ENCODE measurements at regions not wholly inside any gene's neighbourhood (a gene's known extent, or its start where the extent isn't known, plus 50 kb on each side); places are given as distances from the start of the nearest gene placed in this dataset.

DNA sequence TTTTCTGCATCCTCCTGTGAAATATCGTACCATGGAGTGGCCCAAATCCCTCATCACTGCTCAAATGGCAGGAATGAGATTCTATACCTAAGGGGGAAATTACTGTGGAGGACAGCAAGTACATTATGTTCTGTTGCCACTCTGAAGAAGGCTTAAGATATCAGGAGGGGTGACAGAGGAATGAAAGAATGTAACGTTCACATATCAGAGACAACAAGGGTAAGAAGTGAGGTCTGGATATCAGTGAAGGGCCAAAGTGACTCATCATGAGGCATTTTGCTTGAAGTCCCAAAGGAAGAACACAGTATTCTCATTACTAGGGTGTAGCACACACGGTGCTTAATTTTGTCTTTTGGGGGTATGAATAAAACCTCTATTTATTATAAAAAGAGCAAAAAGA is 71.5 kb upstream of the SLC13A1 start:
- H3K79me2 ChIP-seq (ENCODE audit: insufficient read depth, low read length): no peaks in the 10 kb centered on the region
- no peaks in the 10 kb centered on the region for H3K36me3 Mint-ChIP-seq
- H3K27ac Mint-ChIP-seq: no peak overlapping the region
- intact Hi-C loops (cut with micrococcal nuclease): no loop called here
- H3K9ac ChIP-seq (ENCODE audit: insufficient read depth, low read length, poor library complexity, severe bottlenecking): no peak overlapping the region
- no peak overlapping the region for H2AFZ ChIP-seq (ENCODE audit: insufficient read depth, low read depth, low read length, poor library complexity, severe bottlenecking)
- no peak overlapping the region for H3K4me3 ChIP-seq (replicated peaks in 1 of 3; ENCODE audit: low read depth in 2 of 3, low read length in 3 of 3)
- H3K4me1 Mint-ChIP-seq: no peaks in the 10 kb centered on the region
- H3K4me3 Mint-ChIP-seq: no peak overlapping the region
- H4K20me1 ChIP-seq (ENCODE audit: insufficient read depth, low read length): no peaks in the 10 kb centered on the region
- DNase-seq: no peak
- H3K27ac ChIP-seq (ENCODE audit: low read depth in 1 of 2, low read length in 2 of 2): no peak overlapping the region
- no peaks in the 10 kb centered on the region for H3K36me3 ChIP-seq (replicated peaks in 1 of 2; ENCODE audit: control insufficient read depth in 1 of 2, insufficient read depth in 2 of 2, low read length in 2 of 2)
- H3K27me3 ChIP-seq (ENCODE audit: control insufficient read depth in 2 of 2, insufficient read depth in 2 of 2, low read length in 2 of 2): no peaks in the 10 kb centered on the region
- H3K27me3 Mint-ChIP-seq (ENCODE audit: low read depth in 3 of 3): peaks cover 0 to 2% (median 1%) of the 10 kb centered on the region in 3 donors
- peaks cover 0 to 4% (median 2%) of the 10 kb centered on the region in 7 donors for H3K9me3 Mint-ChIP-seq
- H3K4me1 ChIP-seq (ENCODE audit: control insufficient read depth in 1 of 2, insufficient read depth in 2 of 2, low read length in 2 of 2): no peaks in the 10 kb centered on the region
- TF ChIP-seq, protein P1, sequence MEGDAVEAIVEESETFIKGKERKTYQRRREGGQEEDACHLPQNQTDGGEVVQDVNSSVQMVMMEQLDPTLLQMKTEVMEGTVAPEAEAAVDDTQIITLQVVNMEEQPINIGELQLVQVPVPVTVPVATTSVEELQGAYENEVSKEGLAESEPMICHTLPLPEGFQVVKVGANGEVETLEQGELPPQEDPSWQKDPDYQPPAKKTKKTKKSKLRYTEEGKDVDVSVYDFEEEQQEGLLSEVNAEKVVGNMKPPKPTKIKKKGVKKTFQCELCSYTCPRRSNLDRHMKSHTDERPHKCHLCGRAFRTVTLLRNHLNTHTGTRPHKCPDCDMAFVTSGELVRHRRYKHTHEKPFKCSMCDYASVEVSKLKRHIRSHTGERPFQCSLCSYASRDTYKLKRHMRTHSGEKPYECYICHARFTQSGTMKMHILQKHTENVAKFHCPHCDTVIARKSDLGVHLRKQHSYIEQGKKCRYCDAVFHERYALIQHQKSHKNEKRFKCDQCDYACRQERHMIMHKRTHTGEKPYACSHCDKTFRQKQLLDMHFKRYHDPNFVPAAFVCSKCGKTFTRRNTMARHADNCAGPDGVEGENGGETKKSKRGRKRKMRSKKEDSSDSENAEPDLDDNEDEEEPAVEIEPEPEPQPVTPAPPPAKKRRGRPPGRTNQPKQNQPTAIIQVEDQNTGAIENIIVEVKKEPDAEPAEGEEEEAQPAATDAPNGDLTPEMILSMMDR (IDR thresholded peaks at IDR 0.05): no peak
- no CpG with 5 or more reads among the region's 3 CpGs for WGBS (ENCODE audit: insufficient coverage)
- H3K4me2 ChIP-seq (replicated peaks; ENCODE audit: extremely low read depth, low read length, poor library complexity, severe bottlenecking): no peak overlapping the region
- H3K9me3 ChIP-seq (replicated peaks in 1 of 2; ENCODE audit: control insufficient read depth in 1 of 2, insufficient read depth in 1 of 2, low read length in 2 of 2): peaks cover 0 to 7% of the 10 kb centered on the region in 2 donors

DNA sequence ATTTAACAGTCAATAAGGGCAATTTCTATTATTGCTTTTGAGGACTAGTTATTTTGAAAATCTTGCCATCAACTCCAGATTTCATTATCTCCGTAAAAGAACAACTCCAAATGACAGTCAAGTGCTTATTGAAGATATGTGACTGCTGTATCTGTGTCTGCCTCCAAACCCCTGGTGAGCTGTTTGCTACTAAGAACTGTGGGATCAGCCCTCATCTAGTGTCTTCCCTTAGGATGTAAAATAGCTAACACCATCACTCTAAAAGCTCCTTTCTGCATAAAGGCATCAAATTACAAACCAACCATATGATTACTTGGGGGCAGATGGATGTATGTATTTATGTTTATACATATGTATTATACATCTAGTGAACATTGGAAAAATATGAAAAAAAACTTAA is 70.8 kb upstream of the SLC13A1 start:
- H4K20me1 ChIP-seq (ENCODE audit: insufficient read depth, low read length): no peaks in the 10 kb centered on the region
- WGBS (ENCODE audit: insufficient coverage): no CpG with 5 or more reads among the region's 1 CpG
- no peak overlapping the region for H3K4me2 ChIP-seq (replicated peaks; ENCODE audit: extremely low read depth, low read length, poor library complexity, severe bottlenecking)
- H3K36me3 ChIP-seq (replicated peaks in 1 of 2; ENCODE audit: control insufficient read depth in 1 of 2, insufficient read depth in 2 of 2, low read length in 2 of 2): no peaks in the 10 kb centered on the region
- H3K27ac ChIP-seq (ENCODE audit: low read depth in 1 of 2, low read length in 2 of 2): no peak overlapping the region
- H3K4me3 Mint-ChIP-seq: no peak overlapping the region
- no peaks in the 10 kb centered on the region for H3K4me1 ChIP-seq (ENCODE audit: control insufficient read depth in 1 of 2, insufficient read depth in 2 of 2, low read length in 2 of 2)
- H3K4me3 ChIP-seq (replicated peaks in 1 of 3; ENCODE audit: low read depth in 2 of 3, low read length in 3 of 3): no peak overlapping the region
- H3K79me2 ChIP-seq (ENCODE audit: insufficient read depth, low read length): no peaks in the 10 kb centered on the region
- H3K27ac Mint-ChIP-seq: no peak overlapping the region
- H3K9me3 ChIP-seq (replicated peaks in 1 of 2; ENCODE audit: control insufficient read depth in 1 of 2, insufficient read depth in 1 of 2, low read length in 2 of 2): peaks cover 0 to 7% of the 10 kb centered on the region in 2 donors
- peaks cover under 1 to 4% (median 2%) of the 10 kb centered on the region in 7 donors for H3K9me3 Mint-ChIP-seq
- H2AFZ ChIP-seq (ENCODE audit: insufficient read depth, low read depth, low read length, poor library complexity, severe bottlenecking): no peak overlapping the region
- peaks cover 0 to 3% (median 1%) of the 10 kb centered on the region in 3 donors for H3K27me3 Mint-ChIP-seq (ENCODE audit: low read depth in 3 of 3)
- H3K4me1 Mint-ChIP-seq: no peaks in the 10 kb centered on the region
- no peak for DNase-seq
- no peak overlapping the region for H3K9ac ChIP-seq (ENCODE audit: insufficient read depth, low read length, poor library complexity, severe bottlenecking)
- H3K27me3 ChIP-seq (ENCODE audit: control insufficient read depth in 2 of 2, insufficient read depth in 2 of 2, low read length in 2 of 2): no peaks in the 10 kb centered on the region
- intact Hi-C loops (cut with micrococcal nuclease): no loop called here
- no peaks in the 10 kb centered on the region for H3K36me3 Mint-ChIP-seq
- TF ChIP-seq, protein P1 (IDR thresholded peaks at IDR 0.05): no peak

Data from CD14-positive monocyte (primary cell).